HG02885 (cell line): ENCODE measurements at regions not wholly inside any gene's neighbourhood (a gene's known extent, or its start where the extent isn't known, plus 50 kb on each side); places are given as distances from the start of the nearest gene placed in this dataset.

Experiments used
- ATAC-seq: cut with Tn5 transposase; IDR thresholded peaks from one replicate; pipeline ENCODE4 v1.9.1; 2021; ENCODE audit warnings: mild to moderate bottlenecking; ENCODE audit not compliant: unreplicated experiment, poor library complexity

- ATAC-seq: no peak
Observed at GRCh38 chr10:78817804-78818203, 251.0 kb upstream of the ZMIZ1 start.

- ATAC-seq: no peak
Observed at GRCh38 chr10:78819361-78820006, 249.3 kb upstream of the ZMIZ1 start.

- ATAC-seq: no peak
Observed at GRCh38 chr10:78820007-78820362, 248.8 kb upstream of the ZMIZ1 start.

DNA sequence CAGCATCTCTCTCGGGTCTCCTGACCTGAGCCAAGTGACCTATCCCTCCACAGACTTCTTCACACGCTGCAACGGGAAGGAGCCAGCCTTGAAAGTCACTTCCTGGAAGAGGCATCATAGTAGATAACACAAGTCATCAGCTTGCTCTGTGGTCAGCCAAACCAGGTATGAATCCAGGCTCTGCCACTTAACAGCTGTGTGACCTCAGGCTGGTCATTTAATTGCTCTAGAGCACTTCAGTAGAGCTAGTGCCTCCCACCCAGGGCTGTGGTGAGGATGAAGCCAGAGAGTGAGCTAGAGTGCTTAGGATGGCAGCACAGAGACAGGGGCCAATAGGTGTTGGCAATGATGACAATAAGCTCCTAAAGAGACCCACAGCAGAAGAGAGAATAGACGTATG lies 247.7 kb upstream of the ZMIZ1 start:
- no peak for ATAC-seq

DNA sequence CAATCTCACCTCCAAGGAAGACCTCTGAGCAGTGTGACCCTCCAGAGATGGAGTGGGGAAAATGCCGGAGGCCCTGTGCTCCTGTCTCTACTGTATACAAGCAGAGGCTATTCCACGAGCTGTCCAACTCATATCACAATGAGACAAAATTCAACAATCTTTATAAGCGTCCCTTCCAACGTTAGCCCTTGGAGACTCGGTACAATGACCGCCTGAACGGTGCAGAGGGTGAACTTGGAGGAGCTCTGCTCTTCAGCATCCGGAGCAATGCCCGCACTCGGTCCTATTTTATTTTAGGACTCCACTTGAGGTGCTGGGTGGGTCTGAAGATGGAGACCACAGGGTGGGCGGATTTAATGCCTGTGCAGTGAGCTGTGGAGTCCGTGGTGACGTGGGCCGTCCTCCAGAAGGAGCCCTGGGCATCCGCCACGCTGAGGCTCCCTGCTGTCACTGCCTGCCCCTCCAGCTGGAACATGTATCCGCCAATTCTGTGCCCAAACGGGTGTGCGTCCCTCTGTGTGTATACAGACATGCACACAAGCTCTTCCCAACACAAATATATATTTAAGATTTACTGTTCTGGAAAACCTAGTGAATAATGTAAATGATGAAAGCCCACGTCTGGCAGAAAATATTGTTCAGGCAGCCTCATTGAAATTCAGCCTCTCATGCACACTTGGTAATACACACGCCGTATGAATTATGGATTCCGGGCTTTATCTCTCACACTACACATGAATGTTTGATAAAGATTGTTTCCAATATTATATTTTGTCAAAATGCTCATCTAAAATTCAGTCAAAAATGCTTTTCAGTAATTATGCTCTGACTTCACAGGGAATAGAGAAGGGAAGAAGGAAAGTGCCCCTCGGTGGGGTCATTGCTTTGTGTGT lies 239.9 kb upstream of the ZMIZ1 start:
- no peak for ATAC-seq

DNA sequence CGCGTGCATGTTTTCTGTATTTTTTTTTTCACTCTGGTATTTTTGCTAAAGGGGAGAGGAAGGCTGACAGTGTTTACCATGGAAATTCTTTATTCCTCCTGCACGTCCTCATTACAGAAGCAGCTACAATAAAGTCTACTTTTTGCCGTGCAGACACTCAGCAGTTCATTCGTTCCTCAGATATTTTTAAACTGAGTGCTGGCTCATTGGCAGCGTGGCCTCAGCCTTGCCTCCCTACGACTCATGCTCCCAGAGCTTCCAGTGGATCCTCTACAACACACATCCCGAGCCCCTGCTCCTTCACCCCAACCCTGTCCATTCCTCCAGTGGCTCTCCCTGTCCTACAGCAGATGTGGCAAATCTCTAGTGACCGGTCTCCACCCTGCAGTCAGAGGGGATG lies 239.2 kb upstream of the ZMIZ1 start:
- no peak for ATAC-seq

GRCh38 chr10:78830062-78830975 lies 238.4 kb upstream of the ZMIZ1 start:
- ATAC-seq: no peak

DNA sequence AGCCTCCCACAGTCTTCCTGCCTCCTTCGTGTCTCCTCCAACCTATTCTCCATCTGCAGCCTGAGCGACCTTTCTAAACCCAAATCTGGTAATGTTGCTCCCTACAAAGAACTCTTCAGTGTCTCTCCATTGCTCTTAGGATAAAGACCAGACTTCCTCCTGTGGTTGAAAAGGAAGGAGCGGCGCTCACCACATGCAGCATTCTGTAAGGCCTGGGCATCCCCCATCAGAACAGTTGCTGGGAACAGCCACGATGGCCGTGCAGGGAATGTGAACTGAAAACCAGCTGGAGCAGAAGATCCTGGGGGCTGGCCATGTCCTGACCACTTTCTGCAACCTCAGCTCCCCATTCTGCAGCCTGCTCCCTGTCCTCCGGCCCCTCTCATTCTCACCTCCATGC lies 237.8 kb upstream of the ZMIZ1 start:
- no peak for ATAC-seq

GRCh38 chr10:78831461-78831860 lies 237.3 kb upstream of the ZMIZ1 start:
- ATAC-seq: no peak

DNA sequence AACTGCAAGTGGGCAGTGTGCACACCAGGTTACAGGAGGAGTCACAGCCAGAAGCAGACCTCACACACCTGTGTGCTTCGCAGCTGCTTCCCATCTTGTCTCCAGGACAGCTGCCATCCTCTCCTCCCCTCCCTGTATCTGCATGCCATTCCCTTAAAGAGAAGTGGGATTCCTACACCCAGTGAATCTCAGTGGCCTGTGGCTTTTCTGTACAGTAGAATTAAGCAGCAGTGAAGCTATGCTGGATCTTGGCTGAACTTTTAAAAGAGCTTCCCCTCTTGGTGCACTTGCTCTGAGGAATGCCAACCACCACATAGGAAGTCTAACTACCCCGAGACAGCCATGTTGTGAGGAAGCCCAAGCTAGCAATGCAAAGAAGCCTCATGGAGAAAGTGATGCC lies 236.5 kb upstream of the ZMIZ1 start:
- ATAC-seq: no peak

- no peak for ATAC-seq
Observed at GRCh38 chr10:78838141-78838657, 230.6 kb upstream of the ZMIZ1 start.

GRCh38 chr10:78843495-78843894 lies 225.3 kb upstream of the ZMIZ1 start:
- ATAC-seq: no peak

- no peak for ATAC-seq
Observed at GRCh38 chr10:78844960-78845607, 223.7 kb upstream of the ZMIZ1 start.

DNA sequence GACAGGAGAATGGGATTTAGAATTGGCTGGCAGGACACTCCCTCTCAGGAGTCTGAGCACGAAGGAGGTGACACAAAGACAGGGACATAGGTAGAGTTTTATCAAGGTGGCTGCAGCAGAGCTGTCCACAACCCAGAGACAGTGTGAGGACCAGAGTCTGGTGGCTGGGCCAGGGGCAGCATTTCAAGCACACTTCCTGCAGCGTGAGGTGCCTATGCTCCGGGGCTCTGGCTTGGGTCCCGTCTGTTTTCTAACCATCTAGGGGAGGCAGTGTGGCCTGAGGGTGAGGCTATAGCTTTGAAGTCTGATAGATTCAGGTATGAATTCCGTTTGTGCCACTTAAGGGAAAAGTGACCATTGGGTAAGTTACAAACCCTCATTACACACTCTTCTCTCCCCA lies 222.7 kb upstream of the ZMIZ1 start:
- no peak for ATAC-seq

DNA sequence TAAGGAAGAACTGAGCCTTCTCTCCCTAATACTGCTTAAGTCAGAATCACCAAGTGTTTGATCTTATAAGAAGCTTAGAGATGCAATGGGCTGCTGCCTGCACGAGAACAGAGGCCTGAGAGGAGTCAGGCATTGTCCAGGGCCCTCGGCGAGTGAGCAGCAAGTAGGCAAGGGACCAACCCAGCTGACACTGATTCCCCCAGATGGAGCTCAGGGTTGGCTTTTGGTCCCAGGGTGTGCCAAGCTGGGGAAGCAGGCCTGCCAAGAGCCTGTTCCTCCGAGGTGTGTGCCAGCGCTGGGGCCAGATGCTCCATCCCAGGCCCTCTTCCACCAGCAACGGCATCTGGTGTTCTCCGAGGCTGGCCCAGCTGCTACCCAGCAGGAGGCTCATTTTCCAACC lies 222.0 kb upstream of the ZMIZ1 start:
- no peak for ATAC-seq

GRCh38 chr10:78847485-78847884 lies 221.3 kb upstream of the ZMIZ1 start:
- ATAC-seq: no peak

DNA sequence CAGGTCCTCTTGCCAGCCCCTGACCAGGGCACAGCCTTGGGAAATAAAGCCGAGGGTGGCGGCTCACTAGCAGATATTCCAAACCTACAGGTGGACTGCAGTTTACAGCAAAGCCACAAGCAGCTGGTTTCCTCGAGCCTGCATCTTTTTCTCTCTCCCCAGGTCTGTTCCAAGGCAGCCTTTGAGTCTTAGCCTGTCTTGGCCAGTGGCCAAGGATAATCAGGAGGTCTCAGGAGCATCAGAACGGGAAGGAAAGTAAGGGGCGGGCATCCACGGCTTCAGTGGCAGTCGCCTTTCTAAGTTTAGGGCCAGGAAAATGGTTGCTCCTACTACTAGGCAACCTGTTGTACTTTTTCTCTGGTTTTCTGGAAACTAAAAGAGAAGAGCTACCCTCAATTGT lies 219.7 kb upstream of the ZMIZ1 start:
- no peak for ATAC-seq

DNA sequence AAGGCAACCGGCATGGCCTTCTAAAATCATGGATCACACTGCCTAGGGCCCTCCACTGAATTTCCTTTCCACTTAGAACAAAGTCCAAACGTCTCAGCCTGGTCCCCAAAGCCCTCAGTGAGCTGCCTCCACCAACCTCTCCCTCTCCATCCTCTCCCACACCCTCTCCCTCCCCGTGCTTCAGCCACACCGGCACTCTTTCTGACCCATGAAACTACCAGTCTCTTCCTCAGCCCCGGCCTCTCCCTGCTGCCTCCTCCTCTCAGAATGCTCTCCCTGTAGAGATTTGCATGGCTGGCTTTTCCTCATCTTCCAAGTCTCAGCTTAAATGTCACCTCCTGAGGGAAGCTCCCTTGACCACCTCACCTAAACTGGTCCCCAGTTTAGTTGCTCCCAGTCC lies 219.0 kb upstream of the ZMIZ1 start:
- ATAC-seq: no peak

DNA sequence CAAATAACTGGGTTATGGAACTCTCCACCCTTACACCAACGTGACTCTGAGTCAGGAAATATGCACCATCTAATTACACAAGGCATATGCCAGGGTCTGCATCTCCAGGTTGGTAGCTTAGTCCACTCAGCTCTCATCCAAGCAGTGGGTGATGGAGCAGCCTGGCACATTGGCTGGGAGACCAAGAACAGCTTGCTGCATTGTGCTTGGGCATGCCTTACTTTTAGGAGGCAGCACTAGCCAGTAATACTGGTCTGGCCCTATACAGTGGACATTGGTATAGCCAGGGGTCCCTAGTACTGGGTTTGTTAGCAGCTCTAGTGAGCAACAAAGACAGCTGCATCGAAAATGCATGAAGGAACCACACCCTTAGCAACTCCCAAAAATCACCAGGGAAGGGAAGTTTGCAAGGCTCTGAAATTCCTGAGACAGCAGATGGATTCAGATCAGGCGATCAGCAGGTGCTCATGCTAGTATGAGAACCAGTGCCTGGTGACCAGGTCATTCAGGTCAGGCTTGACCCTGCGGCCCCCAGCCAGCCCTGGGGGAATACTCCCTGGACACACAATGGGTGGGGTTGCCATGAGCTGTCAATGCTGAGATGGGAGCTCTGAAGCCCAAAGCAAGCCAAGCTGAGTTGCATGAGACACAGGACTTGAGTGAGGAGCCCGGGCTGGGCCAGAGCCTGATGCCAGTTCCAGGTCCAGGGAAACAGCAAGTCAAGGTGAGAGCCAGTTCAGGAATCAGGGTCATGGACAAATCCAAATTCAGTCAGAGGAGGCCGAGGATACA lies 217.9 kb upstream of the ZMIZ1 start:
- ATAC-seq: no peak
